ENCODE measurements at regions not wholly inside any gene's neighbourhood (a gene's known extent, or its start where the extent isn't known, plus 50 kb on each side); places are given as distances from the start of the nearest gene placed in this dataset.

DNA sequence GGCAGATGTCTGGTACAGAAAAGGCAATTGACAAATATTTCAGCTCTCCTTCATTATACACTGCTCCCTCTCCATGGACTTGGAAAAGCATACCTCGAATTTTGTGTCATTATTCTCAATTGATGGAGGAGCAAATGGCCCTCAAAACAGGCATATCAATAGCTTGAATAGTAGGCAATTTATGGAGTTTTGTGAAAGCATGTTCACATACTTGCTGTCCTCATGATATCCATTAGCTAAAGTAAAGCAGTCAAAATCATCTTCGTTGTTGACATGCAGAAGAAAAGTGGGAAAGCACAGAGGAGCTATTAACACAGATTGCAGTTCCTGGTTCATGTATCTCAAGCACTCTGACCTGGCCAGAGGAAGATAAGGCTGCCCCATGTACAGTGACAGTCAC, 472.8 kb downstream of the CCSER2 start:
- DNase-seq, result no peak

GRCh38 chr10:84801916-84802315, 473.5 kb downstream of the CCSER2 start:
- no peak for DNase-seq

DNA sequence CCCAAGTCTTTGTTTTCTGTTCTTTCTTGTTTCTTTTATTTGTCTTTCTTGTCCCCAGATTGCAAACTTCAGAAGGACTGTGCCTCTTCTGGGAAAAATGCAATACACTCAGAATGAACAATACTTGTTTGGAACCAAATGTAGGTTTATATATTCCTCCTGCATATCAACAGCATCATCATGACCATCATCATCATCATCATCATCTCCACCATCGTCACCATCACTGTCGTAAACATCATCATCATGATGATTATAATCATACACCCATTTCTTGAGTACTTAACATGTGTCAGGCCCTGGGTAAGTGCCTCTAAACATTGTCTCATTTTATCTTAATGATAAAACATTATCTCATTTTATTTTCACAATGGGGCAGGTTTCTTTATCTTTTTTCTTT, 476.8 kb downstream of the CCSER2 start:
- DNase-seq, result no peak

DNA sequence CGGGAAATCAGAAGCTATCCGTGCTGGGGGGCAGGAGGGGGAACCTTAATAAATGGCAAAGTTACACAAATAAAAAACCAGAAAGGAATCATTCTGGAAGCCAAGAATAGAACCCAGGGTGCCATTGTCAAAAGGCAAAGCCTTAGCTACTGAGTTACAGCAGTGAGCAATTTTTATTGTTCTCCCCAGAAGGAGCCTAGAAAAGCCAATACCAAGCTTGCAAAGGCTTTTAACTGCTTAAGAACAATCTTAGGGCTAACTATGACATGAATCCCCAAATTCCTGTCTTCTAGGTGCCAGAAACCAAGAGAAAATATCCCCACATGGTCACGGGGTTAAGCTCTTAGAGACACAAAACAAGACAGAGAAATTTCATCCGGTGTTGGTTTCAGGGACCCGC, 482.7 kb downstream of the CCSER2 start:
- no peak for DNase-seq

GRCh38 chr10:84818961-84819360, 490.6 kb downstream of the CCSER2 start:
- no peak for DNase-seq

GRCh38 chr10:84820120-84820519, 491.7 kb downstream of the CCSER2 start:
- DNase-seq, result no peak

DNA sequence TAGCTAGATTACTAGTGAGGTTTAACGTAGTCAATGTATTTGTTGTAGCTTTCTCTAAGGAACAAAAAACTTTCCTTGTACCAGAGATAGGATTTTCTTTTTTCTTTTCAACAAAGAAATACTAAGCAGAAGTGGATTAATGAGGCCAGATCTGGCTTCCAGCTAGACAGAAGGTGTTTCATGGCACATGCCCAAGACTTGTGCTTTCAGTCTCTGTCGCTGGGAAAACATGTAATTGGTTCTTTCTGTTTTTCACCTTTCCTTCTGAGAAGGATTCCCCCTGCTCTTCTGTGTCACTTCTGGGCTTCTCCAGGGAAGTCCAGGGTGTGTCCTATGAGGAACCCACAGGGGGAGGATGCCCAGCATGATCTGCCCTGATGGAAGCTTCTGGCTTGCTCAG, 492.2 kb downstream of the CCSER2 start:
- DNase-seq, result no peak

- DNase-seq, result no peak
These were observed 494.7 kb downstream of the CCSER2 start for GRCh38 chr10:84822931-84823630.

GRCh38 chr10:84824525-84824924, 496.1 kb downstream of the CCSER2 start:
- DNase-seq, result no peak

- no peak for DNase-seq
These were observed 496.9 kb downstream of the CCSER2 start for GRCh38 chr10:84825330-84825729.

GRCh38 chr10:84826704-84827103, 498.3 kb downstream of the CCSER2 start:
- DNase-seq, result no peak

DNA sequence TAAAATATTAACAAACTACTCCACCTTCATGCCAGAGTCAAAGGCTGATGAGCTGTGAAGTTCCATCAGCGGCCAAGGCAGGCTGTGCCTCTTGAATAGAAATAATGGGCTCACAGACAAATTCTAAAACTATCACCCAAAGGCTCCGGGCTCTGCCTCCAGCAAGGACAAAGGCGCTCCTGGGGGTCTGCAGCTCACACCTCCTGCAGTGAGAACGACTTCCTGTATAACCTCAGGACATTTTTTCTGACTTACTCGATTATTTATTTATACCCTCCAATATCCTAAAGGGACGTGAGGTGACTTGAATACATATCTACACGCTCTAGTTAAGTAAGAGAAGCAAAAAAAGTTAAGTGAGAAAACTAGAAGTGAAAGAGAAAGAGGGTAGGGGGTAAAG, 500.7 kb downstream of the CCSER2 start:
- DNase-seq, result no peak

- DNase-seq, result no peak
These were observed 508.8 kb downstream of the CCSER2 start for GRCh38 chr10:84837041-84837812.

GRCh38 chr10:84837877-84838276, 509.5 kb downstream of the CCSER2 start:
- DNase-seq, result no peak

DNA sequence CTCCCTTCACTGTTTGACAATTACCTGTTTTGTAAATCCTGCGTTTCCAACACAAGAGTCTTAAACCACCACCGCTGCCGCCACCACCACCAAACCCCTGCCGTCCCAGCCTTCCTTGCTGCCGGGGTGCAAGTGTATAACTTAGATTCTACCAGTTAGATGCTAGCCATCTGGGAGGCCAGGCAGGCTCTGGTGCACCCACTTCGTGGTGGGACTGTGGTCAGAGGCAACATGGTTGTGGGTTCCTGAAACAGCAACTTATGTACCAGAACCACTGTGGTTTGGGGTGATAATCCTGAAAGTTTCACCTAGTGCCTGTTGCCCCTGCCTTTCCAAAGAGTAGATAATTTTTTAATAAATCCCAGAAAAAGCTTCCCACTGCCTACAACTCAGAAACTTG, 510.5 kb downstream of the CCSER2 start:
- no peak for DNase-seq

- no peak for DNase-seq
These were observed 514.2 kb downstream of the CCSER2 start for GRCh38 chr10:84842593-84842992.

- DNase-seq, result no peak
These were observed 516.1 kb downstream of the CCSER2 start for GRCh38 chr10:84844461-84844860.

DNA sequence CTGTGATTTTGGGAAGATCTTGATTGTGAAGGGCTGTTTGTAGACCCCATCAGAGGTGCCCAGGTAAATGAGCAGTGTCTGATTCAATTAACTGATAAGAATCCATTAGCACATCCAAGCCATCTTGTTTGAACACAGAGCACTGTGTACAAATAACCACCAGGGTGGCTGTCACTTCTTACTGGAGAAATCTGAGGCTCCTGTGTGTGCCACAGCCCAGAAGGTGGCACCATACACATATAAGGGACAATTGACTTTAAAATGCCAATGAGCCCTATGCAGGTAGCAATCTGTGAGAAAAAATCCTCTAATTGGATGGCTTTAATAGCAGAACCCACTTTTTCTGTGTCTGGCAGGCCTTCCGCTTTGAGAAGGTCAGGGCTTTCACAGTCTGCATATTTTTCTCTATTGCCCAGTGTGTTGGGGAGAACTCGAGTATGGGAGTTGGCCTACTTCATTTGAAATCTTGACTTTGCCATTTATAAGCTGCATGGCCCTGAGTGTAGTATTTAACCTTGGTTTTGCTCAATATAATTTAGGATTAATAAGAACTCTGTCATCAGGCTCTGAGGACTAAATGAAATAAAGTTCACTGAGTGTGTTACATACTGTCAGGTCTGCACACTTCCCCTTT, 517.4 kb downstream of the CCSER2 start:
- peak; percentile 17 for DNase-seq

- DNase-seq, result no peak
These were observed 518.4 kb downstream of the CCSER2 start for GRCh38 chr10:84846658-84847316.

DNA sequence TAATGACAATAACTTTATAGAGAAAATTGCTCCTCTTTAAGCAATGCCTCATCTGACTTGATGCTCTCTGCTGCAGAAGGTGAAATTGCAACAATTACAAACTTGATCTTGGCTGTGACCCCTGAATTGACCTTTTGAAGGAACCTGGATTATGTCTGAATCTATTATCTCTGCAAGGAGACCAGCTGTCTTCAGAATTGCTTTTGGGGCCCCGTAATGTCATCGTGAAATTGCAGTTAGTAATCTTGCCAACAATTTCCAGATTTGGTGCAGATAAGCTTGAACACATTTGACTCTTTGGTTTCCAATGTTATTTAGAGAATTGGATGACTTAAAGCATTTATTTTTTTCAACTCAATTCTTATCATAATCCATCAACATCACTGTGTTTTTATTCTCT, 520.6 kb downstream of the CCSER2 start:
- no peak for DNase-seq

DNA sequence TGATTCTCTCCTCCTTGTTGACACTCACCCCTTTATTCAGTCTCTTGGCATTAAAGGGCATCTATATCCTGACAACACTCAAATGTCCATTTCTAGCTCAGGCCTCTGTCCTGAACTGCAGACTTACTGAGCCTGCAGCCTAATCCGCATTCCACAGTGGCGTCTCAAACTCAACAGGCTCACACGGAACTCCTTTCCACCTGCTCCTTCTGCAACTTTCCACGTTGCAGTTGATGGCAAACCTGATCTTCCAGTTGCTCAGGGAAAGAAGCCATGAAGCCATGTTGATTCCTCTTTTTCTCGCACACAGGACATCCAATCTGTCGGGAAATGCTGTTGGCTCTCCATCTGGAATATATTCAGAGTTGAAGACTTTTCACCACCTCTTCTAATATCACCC, 522.4 kb downstream of the CCSER2 start:
- no peak for DNase-seq

DNA sequence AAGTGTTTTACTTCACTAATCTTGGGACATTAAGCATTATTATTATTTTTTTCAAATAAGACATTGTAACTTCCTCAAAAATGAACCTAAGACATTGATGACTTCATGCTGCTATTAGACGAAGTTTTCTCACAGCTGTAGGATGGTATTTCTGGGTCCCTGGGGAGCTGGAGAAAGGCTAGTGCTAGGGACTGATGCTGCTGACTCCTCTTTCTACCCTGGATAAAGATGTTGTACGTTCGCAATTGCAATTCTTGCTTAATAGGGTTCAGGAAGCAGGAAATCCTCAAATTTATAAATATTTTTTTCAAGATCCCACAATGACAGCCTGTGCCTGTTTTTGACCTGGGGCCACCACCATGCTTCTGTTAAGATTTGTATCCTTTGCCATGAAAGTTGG, 526.0 kb downstream of the CCSER2 start:
- no peak for DNase-seq

DNA sequence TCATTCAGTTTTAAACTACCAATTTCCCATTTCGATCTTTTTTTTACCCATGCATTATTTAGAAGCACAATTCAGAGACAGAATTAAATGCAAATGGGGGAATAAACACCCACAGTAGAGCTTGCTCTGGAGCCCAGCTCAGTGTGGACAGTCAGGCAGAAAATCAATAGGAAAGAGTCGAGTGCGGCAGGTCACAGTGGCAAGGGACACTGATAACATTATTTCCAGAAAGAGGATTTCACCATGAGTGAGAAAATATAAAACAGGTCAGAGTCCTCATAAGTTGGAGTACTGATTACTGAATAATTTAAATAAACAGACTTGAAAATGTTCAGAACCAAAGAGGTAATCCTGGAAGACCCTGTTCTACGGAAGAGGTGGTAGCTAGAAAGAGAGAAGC, 532.5 kb downstream of the CCSER2 start:
- DNase-seq, result no peak

- no peak for DNase-seq
These were observed 534.2 kb downstream of the CCSER2 start for GRCh38 chr10:84862551-84862950.

All from activated CD4-positive, alpha-beta T cell treated with anti-CD3 and anti-CD28 coated beads, Interleukin-2, amount 50 U/mL, for 16 hours (primary cell).